Colon (tissue), 2 donors: ENCODE measurements at regions not wholly inside any gene's neighbourhood (a gene's known extent, or its start where the extent isn't known, plus 50 kb on each side); places are given as distances from the start of the nearest gene placed in this dataset.

Experiments used
- FAIRE-seq: peaks from 2 replicates; lab custom pipeline; 2012; peaks lifted over from hg19 to GRCh38; lab: Jason Lieb, UNC
- donor health status: control.
- donor health status: control.

- FAIRE-seq = no peak
These were observed 55.1 kb upstream of the SLC4A4 start for GRCh38 chr4:71283642-71284257.

DNA sequence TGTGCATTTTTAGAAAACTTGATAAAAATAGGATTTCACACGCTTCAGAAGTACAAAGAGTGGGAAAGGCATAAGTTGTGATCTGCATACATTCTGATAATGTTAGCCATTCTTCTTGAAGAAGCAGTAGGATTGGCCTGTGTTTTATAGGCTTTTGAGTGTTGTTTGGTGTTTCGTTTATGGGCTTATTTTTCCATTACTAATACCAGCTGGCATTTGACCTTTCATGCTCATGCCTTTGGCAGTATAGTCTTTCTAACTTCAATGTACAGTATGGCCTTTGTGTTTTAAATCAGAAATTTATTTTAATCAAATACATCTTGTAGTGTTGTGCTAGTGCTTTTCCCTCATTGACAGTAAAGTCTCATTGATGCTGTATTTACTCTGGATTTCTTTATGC lies 51.5 kb upstream of the SLC4A4 start:
- no peak for FAIRE-seq

- FAIRE-seq = no peak
These were observed 49.9 kb upstream of the SLC4A4 start for GRCh38 chr4:71288875-71289274.
